Neural cell (in vitro differentiated cells): ENCODE measurements at regions not wholly inside any gene's neighbourhood (a gene's known extent, or its start where the extent isn't known, plus 50 kb on each side); places are given as distances from the start of the nearest gene placed in this dataset.

ENCODE experiments used
- H2AFZ ChIP-seq: fragments of 200-600, 300-800 bp; sonication (generic), shearing (Covaris generic); 2 replicates; pipeline ENCODE4 v1.6.0; 2014; ENCODE audit warnings: low read depth, mild to moderate bottlenecking, antibody characterized with exemption, low read length, moderate library complexity
- H3F3A ChIP-seq: fragments of 200-600 bp; shearing (Covaris generic); 2 replicates; pipeline ENCODE4 v1.6.1; 2016; ENCODE audit warnings: mild to moderate bottlenecking, moderate library complexity, mixed read lengths, antibody characterized with exemption, low read length; ENCODE audit not compliant: insufficient read depth, poor library complexity, severe bottlenecking
- H3K27ac ChIP-seq: fragments of 200-600, 300-800 bp; sonication (generic), shearing (Covaris generic); 2 replicates; pipeline ENCODE4 v1.5.1; 2014; ENCODE audit warnings: mild to moderate bottlenecking, low read length, moderate library complexity
- H3K27me3 ChIP-seq: fragments of 300-800, 200-600 bp; sonication (generic), shearing (Covaris generic); 2 replicates; pipeline ENCODE4 v1.6.0; 2014; ENCODE audit warnings: mild to moderate bottlenecking, low read depth, low read length, moderate library complexity; ENCODE audit not compliant: insufficient read depth
- H3K36me3 ChIP-seq: fragments of 300-800, 200-600 bp; sonication (generic), shearing (Covaris generic); 2 replicates; pipeline ENCODE4 v1.5.1; 2014; ENCODE audit warnings: mild to moderate bottlenecking, antibody characterized with exemption, low read length, moderate library complexity; ENCODE audit not compliant: insufficient read depth
- H3K4me2 ChIP-seq: fragments of 300-800, 200-600 bp; sonication (generic), shearing (Covaris generic); 2 replicates; pipeline ENCODE4 v1.6.0; 2014; ENCODE audit warnings: mild to moderate bottlenecking, low read length
- H3K4me3 ChIP-seq: fragments of 300-800, 200-600 bp; sonication (generic), shearing (Covaris generic); 2 replicates; pipeline ENCODE4 v1.5.1; 2014; ENCODE audit warnings: mild to moderate bottlenecking, low read length, moderate library complexity
- H3K79me2 ChIP-seq: fragments of 200-600 bp; shearing (Covaris generic); replicated peaks from 2 replicates; pipeline ENCODE4 v1.6.0; 2014; ENCODE audit warnings: mild to moderate bottlenecking, low read length, moderate library complexity; ENCODE audit not compliant: insufficient read depth
- H3K9ac ChIP-seq: fragments of 300-800, 200-600 bp; sonication (generic), shearing (Covaris generic); 2 replicates; pipeline ENCODE4 v1.6.1; 2016; ENCODE audit warnings: mild to moderate bottlenecking, low read length, mixed read lengths
- H3K9me2 ChIP-seq: fragments of 200-600 bp; shearing (Covaris generic); 2 replicates; pipeline ENCODE4 v1.6.1; 2016; ENCODE audit warnings: mild to moderate bottlenecking, low read length, mixed read lengths; ENCODE audit not compliant: insufficient read depth
- H3K9me3 ChIP-seq: fragments of 200-600, 300-800 bp; sonication (generic), shearing (Covaris generic); 2 replicates; pipeline ENCODE4 v1.6.1; 2016; ENCODE audit warnings: mild to moderate bottlenecking, mixed run types, low read length, moderate library complexity, mixed read lengths
- H4K20me1 ChIP-seq: fragments of 200-600 bp; shearing (Covaris generic); 2 replicates; pipeline ENCODE4 v1.6.1; 2016; ENCODE audit warnings: mild to moderate bottlenecking, mixed run types; ENCODE audit not compliant: insufficient read depth
- EP300 ChIP-seq: fragments of 450-650 bp; conservative IDR thresholded peaks from 2 replicates; pipeline ENCODE4 v1.6.1; 2014; ENCODE audit warnings: antibody characterized with exemption, mild to moderate bottlenecking, moderate library complexity; ENCODE audit not compliant: poor library complexity, severe bottlenecking
- EZH2 ChIP-seq: fragments of 200-600, 300-800 bp; shearing (Covaris generic), sonication (generic); IDR thresholded peaks from 2 replicates; pipeline ENCODE4 v1.6.1; 2014; ENCODE audit warnings: antibody characterized with exemption, low read length, borderline replicate concordance, mild to moderate bottlenecking; ENCODE audit not compliant: insufficient read depth, poor library complexity, severe bottlenecking
- MXI1 ChIP-seq: fragments of 450-650 bp; conservative IDR thresholded peaks from 2 replicates; pipeline ENCODE4 v1.6.1; 2014; ENCODE audit warnings: antibody characterized with exemption, mild to moderate bottlenecking; ENCODE audit not compliant: poor library complexity, severe bottlenecking
- POLR2AphosphoS5 ChIP-seq: IDR thresholded peaks from 2 replicates; pipeline ENCODE4 v1.6.1; 2012
- RAD21 ChIP-seq: fragments of 450-650 bp; conservative IDR thresholded peaks from 2 replicates; pipeline ENCODE4 v1.6.1; 2014; ENCODE audit warnings: antibody characterized with exemption, mild to moderate bottlenecking, moderate library complexity
- SMC3 ChIP-seq: fragments of 450-650 bp; conservative IDR thresholded peaks from 2 replicates; pipeline ENCODE4 v1.6.1; 2014; ENCODE audit warnings: antibody characterized with exemption, mild to moderate bottlenecking, moderate library complexity; ENCODE audit not compliant: poor library complexity
- TAF1 ChIP-seq: IDR thresholded peaks from 2 replicates; pipeline ENCODE4 v1.6.1; 2012; ENCODE audit warnings: low read depth
- TF ChIP-seq, protein P1 (sequence below): fragments of 450-650 bp; IDR thresholded peaks from 2 replicates; pipeline ENCODE4 v1.5.1; 2014; ENCODE audit warnings: antibody characterized with exemption, mild to moderate bottlenecking, moderate library complexity; ENCODE audit not compliant: poor library complexity, severe bottlenecking
- TF ChIP-seq, protein P2 (sequence below): IDR thresholded peaks from 2 replicates; pipeline ENCODE4 v1.6.1; 2012; ENCODE audit warnings: borderline replicate concordance

- Histone ChIP-seq H3K4me3 (no peak overlapping the region), H3K9ac (no peak overlapping the region), H3K27ac (no peak overlapping the region), H3K9me3 (no peaks in the 10 kb centered on the region), H4K20me1 (no peaks in the 10 kb centered on the region), H3K27me3 (no peaks in the 10 kb centered on the region), H3K79me2 (no peaks in the 10 kb centered on the region), H3K9me2 (no peaks in the 10 kb centered on the region), H3K4me2 (no peak overlapping the region), H3K36me3 (no peaks in the 10 kb centered on the region), H2AFZ (no peak overlapping the region), H3F3A (no peaks in the 10 kb centered on the region)
- TF ChIP-seq EP300 (no peak), RAD21 (no peak), POLR2AphosphoS5 (no peak), EZH2 (no peak)
Observed at GRCh38 chr15:69578787-69579583, 126.4 kb downstream of the RPLP1 start.

- Histone ChIP-seq H3K27ac (no peak overlapping the region), H3K4me3 (no peak overlapping the region), H3K9ac (no peak overlapping the region), H3K9me2 (no peaks in the 10 kb centered on the region), H3K36me3 (no peaks in the 10 kb centered on the region), H3K9me3 (no peaks in the 10 kb centered on the region), H2AFZ (no peak overlapping the region), H3F3A (no peaks in the 10 kb centered on the region), H3K79me2 (no peaks in the 10 kb centered on the region), H4K20me1 (no peaks in the 10 kb centered on the region), H3K27me3 (no peaks in the 10 kb centered on the region), H3K4me2 (no peak overlapping the region)
- no peak for TF ChIP-seq RAD21
- TF ChIP-seq EP300, result no peak
- TF ChIP-seq POLR2AphosphoS5, result no peak
- TF ChIP-seq, protein P1, sequence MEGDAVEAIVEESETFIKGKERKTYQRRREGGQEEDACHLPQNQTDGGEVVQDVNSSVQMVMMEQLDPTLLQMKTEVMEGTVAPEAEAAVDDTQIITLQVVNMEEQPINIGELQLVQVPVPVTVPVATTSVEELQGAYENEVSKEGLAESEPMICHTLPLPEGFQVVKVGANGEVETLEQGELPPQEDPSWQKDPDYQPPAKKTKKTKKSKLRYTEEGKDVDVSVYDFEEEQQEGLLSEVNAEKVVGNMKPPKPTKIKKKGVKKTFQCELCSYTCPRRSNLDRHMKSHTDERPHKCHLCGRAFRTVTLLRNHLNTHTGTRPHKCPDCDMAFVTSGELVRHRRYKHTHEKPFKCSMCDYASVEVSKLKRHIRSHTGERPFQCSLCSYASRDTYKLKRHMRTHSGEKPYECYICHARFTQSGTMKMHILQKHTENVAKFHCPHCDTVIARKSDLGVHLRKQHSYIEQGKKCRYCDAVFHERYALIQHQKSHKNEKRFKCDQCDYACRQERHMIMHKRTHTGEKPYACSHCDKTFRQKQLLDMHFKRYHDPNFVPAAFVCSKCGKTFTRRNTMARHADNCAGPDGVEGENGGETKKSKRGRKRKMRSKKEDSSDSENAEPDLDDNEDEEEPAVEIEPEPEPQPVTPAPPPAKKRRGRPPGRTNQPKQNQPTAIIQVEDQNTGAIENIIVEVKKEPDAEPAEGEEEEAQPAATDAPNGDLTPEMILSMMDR, result no peak
- TF ChIP-seq, protein P2, sequence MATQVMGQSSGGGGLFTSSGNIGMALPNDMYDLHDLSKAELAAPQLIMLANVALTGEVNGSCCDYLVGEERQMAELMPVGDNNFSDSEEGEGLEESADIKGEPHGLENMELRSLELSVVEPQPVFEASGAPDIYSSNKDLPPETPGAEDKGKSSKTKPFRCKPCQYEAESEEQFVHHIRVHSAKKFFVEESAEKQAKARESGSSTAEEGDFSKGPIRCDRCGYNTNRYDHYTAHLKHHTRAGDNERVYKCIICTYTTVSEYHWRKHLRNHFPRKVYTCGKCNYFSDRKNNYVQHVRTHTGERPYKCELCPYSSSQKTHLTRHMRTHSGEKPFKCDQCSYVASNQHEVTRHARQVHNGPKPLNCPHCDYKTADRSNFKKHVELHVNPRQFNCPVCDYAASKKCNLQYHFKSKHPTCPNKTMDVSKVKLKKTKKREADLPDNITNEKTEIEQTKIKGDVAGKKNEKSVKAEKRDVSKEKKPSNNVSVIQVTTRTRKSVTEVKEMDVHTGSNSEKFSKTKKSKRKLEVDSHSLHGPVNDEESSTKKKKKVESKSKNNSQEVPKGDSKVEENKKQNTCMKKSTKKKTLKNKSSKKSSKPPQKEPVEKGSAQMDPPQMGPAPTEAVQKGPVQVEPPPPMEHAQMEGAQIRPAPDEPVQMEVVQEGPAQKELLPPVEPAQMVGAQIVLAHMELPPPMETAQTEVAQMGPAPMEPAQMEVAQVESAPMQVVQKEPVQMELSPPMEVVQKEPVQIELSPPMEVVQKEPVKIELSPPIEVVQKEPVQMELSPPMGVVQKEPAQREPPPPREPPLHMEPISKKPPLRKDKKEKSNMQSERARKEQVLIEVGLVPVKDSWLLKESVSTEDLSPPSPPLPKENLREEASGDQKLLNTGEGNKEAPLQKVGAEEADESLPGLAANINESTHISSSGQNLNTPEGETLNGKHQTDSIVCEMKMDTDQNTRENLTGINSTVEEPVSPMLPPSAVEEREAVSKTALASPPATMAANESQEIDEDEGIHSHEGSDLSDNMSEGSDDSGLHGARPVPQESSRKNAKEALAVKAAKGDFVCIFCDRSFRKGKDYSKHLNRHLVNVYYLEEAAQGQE, result no peak
- no peak for TF ChIP-seq MXI1
- no peak for TF ChIP-seq EZH2
- TF ChIP-seq TAF1, result no peak
- no peak for TF ChIP-seq SMC3
Observed at GRCh38 chr15:69579950-69580618, 127.5 kb downstream of the RPLP1 start.
